Smooth muscle cell of the brain vasculature (primary cell): ENCODE measurements at regions not wholly inside any gene's neighbourhood (a gene's known extent, or its start where the extent isn't known, plus 50 kb on each side); places are given as distances from the start of the nearest gene placed in this dataset.
A peak's percentile ranks its signal among the peaks of the same experiment; 100 is the strongest.
"Not testable (repeated sequence)": the region's sequence is repeated elsewhere in the genome, so short reads cannot be mapped to it uniquely, and the experiment has no call there.

ENCODE experiments used
- DNase-seq: peaks from one replicate; pipeline ENCODE4 v3.0.0-alpha.2; 2012; ENCODE audit warnings: low read depth, low spot score

DNA sequence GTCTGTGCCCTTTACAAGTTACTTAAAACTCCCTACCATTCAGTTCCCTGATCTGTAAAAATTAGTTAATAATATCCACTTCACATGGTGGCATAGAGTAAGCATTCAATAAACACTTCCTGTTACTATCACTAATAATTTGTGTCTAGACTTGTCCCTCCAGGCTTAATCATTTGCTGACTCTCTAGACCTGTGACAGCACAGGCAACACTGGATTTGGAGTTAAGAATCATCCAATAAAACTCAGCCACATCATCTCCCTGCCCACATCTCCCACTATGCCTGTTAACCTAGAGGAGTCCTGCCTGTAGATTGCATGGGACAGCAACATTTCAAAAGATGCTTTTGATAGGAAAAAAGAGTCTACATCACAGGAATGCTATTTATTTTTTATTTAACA, 564.6 kb downstream of the MFSD1 start:
- no peak for DNase-seq

DNA sequence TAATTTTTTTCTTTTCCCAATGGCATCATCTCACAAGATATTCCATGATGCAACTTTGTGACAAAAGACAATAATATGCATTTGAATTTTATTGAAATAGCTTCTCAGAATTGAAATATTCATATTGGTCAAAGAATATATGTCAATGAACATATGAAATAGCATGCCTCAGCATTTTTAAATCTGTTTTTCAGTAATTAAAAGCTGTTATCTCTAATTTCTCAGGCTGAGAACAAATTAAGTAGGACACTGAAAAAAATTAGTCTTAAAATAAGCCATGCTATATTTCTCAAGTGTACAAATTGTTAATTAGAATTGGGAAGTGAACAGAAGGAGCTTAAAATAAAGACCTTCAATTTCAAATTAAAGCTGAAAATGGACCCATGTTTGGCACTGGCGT, 570.1 kb downstream of the MFSD1 start:
- no peak for DNase-seq

DNA sequence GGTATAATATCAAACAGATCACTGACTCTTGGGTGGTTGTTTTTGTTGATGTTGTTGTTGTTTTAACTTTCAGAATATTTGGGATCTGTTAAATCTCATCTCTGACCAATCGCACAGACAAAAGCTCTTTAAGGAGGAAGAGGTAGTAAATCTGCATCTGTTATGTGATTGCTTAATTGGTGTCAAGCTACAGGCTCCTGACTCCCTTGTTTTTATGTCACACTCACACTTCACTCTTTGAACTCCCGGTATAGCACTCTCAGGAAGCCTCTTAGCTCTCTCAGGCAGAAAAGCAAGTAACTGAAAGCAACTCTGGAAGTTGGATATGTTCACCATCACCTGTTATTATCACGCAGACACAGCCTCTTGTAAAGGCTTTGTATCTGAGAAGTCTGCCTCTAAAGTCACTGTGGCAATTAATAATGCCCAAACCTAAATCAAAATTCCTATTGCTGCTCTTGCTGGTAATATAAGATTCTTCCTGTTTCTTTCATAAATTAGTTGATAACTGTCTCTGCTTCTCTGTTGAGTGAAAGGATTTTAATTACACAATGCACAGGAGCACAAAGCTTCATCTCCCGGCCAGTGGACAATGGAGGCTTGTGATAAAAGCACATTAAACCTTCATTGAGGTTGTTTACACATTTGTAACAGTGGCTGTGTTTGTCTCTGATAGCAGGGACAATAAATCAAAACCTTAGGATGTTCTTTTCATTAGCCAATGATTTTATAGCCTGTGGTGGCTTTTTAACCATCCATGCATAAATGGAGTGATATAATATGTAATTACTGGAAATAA, 576.7 kb downstream of the MFSD1 start:
- no peak for DNase-seq

DNA sequence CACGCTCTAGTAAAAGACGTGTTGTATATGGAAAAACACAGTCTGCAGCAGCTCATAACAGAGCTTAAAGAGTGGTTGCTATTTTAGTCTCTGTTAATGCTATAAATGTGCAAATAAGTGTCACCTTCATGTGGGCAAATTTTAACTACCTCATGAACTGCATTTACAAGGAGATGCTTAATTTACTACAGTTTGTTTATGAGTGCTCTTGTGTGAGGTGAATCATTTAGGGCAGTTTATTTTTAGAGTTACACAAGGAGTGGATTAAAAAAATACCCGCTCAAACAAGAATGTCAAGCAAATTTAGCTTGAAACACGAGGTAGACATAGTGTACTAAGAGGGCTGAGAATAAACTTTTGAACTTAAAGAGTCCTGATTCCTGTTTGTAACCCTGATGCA, 579.0 kb downstream of the MFSD1 start:
- no peak for DNase-seq

DNA sequence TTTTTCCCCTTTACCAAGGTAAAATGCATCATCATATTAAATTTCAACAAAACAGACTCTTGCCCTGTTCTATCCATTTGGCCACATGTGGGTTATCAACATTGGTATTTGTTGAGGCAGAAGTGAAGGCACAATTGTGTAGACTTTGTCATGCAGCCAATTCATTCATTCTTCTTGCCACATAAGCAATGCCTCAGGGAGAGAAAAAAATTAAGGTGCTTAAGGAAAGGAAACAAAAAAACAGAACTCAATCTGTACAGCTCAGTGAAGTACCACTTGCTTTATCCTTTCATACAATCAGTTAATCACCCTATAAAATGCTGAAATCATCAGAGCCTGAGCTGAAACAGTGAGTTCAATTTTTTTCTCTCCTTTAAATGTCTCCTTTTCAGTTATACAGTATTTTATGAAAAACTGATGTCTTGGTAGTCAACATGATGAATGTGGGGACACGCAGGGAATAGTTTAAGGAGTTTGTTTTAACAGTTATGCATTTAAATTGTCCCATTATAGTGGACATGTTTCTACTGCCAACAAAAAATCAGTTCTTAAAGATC, 588.9 kb downstream of the MFSD1 start:
- no peak for DNase-seq

DNA sequence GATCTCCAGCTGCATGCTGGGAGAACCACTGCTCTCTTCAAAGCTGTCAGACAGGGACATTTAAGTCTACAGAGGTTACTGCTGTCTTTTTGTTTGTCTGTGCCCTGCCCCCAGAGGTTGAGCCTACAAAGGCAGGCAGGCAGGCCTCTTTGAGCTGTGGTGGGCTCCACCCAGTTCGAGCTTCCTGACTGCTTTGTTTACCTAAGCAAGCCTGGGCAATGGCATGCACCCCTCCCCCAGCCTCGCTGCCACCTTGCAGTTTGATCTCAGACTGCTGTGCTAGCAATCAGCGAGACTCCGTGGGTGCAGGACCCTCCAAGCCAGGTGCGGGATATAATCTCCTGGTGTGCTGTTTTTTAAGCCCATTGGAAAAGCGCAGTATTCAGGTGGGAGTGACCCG, 591.0 kb upstream of the IL12A start:
- DNase-seq = not testable (repeated sequence)

DNA sequence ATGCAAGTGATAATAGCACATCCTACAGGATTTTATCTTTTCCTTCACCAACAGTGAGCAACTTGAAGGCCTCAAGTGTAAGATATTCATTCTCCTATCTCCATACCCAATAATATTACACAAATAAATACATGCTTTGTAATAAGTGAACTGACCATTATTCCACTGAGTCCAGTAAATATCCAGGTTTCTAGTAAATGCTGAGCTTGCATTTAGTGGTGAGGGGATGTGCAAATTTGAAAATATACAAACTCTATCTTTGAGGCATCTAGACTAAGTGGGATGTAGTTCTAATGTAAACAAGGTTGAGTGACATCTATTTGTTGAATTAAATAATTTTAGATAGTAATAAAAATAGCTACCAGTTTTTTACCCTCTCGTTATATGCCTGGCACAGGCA, 587.6 kb upstream of the IL12A start:
- no peak for DNase-seq

DNA sequence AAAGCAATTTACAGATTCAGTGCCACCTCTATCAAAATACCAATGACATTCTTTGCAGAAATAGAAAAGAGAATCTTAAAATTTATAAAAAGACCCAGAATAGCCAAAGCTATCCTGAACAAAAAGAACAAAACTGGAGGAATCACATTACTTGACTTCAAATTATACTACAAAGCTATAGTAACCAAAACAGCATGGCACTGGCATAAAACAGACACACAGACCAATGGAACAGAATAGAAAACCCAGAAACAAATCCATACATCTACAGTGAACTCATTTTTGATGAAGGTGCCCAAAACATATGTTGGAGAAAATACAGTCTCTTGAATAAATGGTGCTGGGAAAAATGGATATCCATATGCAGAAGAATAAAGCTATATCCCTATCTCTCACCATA, 578.9 kb upstream of the IL12A start:
- not testable (repeated sequence) for DNase-seq

DNA sequence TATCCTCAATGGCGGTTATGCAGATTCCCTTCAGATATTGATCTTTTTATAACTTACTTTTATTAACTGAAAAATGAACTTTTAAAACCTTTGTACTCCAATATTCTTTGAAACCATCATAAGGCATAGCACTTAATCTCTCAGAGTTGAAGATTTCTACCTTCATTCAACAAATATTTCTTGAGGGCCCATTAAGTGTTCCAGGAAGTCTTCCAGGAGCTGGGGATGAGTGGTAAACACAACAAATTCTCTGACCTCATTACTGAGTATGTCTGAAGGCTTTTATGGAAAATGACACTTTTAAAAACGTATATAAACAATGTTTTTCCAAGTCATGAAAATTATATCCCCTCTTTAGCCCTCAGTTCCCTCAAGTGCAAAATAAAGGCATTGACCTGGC, 575.3 kb upstream of the IL12A start:
- DNase-seq = no peak

DNA sequence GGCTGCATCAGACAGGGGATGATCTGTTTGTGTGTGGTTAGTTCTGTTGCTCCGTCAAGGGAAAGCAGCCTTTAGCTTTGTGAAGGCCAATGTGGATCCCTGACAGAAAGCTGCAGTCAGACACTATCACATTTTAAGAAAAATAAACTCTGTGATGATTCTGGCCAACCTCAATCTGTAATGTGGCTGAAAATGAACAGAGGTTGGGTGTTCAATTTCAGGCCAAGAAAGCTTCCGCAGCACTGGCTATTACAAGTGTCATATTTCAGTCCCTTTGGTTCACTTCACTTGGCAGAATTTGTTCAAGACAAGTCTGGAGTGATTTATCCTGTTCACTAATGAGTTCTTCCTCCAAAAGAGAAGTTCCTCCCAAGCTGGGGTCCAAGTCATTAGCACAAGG, 571.8 kb upstream of the IL12A start:
- peak; percentile 4 for DNase-seq

DNA sequence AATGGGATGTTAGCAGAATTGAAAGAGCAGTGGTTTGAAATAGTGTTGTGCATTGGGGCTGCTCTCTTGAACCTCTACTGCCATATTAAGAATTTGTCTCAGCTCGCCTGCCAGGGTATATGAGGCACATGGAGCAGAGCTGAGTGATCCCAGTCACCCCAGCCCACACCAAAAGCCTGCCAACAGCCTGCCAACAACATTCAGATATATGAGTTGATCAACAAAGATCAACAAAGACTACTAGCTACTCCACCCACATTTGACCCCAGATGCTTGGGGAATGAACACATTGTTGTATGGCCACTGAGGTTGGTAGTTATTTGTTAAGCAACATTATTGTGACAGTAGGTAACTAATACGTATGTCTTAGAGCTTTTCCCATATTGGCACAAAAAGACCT, 570.9 kb upstream of the IL12A start:
- DNase-seq = no peak

DNA sequence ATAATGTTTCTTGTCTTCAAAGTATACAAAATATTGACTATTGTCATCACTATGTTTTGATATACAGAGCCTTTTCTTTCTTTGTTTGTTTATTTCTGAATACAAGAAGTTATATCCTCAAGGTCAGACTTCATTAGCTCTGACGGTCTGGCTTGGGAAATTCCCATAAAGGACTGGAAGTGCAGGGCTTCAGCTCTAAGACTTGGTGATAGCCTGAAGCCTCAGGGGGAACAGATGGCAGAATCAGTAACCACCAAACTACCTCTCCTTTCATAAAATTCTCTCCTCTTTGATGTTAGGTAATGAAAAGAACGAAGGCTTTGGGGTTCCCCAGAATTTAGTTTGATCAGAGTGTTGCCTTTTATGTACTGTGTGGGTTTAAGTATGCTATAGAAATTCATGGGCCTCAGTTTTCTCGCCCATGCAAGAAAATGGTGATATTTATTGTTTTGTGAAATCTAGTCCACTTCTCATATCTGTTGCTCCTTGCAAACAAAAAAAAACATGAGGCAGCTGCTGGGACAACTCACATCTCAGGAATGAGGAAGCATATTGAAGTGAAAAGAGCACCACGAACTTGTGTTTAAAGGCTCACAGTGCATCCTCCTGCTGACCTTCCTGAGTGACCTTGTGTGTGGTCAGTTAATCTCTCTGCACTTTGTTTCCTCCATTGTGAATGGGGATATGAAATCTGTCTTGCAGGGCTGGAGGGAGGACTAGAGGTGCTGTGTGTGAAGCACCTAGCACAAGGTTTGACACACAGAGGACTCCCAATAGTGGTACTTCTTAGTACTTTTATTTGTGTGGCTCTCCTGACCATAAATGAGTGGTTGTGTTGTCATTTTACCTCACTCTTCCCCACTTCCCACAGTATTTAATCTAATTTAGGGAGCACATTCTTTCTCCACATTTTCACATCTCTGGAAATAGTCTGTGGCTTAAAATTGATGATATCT, 569.8 kb upstream of the IL12A start:
- DNase-seq = peak; percentile 1

DNA sequence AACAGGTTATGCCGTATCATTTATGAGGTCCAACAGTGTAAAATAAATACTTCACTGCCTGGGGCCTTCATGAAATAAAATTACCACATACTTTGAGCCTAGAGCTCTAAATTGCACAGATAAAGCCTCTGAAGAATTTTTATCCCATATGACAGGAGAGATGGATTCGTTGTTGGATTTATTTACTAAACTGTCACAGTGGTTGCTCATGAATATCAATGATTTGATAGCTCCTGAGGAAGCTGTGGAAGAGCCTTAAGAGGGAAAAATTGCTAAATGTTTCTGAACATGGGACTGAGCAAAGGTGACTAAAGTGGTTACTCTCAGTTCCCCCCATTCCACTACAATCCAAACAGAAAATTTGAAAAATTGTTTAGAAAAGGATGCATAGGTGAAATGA, 558.9 kb upstream of the IL12A start:
- DNase-seq = no peak

DNA sequence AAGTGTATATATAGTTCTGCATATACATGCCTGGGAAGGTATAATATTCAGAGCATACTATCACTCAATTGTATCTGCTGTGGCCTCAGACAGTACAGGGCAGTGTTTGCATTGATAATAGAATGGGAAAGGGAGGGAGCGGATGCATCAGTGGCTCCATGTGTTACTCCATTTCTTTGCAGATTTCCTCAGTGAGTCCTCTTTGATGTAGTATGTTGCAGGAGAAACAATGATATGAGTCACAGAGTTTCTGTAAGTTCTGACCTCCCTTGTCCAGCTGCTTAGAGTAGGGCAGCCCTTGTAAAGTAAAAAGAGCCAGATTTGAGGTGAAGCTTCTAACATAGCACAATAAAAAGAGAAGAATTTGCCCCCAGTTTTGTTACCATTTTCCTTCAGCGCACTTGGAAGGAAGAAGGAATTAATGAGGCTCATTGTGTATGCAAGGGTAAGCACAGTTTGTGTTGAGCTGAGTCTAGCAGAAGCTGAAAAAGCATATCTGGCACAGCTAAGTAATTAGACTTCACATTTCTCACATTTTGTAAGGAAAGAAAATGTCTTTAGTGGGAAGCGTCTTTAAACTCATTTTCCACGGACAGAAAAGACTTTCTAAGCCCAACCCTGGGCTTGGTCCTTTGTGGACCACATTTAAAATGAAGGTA, 555.8 kb upstream of the IL12A start:
- DNase-seq = no peak

DNA sequence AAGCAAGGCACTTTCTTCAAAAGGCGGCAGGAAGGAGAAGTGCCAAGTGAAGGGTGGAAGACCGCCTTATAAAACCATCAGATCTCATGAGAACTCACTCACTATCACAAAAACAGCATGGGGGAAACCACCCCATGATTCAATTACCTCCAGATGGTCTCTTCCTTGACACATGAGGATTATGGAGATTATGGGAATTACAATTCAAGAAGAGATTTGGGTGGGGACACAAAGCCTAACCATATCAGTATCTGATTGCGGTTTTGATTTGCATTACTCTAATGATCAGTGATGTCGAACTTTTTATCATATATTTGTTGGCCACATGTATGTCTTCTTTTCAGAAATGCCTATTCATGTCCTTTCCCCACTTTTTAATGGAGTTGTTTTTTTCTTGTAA, 549.3 kb upstream of the IL12A start:
- no peak for DNase-seq

DNA sequence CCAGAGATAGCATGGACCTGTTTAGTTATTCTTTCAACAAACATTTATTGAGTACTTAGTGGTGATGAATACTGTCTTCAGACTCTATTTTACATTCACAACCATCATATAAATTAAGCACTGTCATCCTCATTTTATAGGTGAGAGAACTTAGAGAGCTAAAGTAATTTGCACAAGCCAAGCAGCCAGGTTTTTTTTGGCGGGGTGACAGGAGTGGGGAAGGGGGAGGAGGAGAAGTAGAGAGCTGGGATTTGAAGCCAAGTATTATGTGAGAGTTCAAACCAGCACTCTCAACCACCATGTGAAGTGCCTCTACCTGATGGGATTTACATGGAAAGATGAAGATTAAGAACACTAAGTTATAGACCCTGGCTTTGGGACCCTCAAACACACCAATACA, 547.4 kb upstream of the IL12A start:
- DNase-seq = no peak

DNA sequence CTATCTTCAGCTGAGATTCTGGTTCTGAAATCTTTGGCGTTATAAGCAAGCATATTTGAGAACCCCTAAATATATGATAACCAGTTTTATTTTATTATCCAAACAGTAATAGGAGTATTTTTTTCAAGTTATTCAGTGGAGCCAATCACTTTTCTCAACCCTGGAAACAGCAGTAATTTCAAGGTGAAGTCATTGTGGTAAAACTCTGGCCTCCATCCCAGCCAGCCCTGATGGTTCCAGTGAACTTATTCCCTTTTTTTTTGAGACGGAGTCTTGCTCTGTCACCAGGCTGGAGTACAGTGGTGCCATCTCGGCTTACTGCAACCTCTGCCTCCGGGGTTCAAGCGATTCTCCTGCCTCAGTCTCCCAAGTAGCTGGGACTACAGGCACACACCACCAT, 545.4 kb upstream of the IL12A start:
- no peak for DNase-seq

DNA sequence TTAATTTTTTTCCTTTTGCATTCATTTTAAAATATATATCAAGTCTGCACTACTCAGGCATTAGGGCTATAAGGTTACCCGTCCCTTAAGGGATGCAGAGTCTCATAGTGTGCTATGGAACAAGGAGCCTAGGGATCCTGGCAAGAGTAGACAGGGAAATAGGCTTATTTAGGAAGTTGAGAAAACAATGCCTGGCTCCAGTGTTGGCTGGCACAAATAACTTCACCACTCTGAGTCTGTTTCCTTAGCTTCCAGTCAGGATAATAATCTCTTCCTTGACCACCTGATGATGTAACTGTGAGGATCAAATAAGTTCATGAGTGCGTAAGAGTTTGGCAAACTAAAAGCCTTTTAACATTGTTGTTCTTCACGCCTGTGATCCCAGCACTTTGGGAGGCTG, 540.8 kb upstream of the IL12A start:
- no peak for DNase-seq

DNA sequence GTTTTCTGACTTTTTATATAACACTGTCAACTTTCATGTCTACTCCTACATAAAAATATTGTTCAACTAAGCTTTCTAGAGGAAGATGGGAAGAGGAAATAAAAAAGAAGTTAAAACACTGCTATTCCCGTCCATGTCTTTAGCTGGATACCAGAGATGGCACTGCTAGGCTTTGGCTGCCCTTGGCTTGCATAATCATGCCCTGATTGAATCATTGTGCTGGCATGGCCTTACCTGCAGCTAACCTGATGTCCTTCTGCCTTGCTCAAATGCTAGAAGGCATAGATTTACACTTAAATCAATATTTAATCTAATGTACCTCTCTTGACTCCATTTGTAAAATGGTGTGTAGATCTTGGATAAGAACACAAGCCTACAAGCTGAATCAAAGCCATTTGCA, 539.7 kb upstream of the IL12A start:
- DNase-seq = no peak

DNA sequence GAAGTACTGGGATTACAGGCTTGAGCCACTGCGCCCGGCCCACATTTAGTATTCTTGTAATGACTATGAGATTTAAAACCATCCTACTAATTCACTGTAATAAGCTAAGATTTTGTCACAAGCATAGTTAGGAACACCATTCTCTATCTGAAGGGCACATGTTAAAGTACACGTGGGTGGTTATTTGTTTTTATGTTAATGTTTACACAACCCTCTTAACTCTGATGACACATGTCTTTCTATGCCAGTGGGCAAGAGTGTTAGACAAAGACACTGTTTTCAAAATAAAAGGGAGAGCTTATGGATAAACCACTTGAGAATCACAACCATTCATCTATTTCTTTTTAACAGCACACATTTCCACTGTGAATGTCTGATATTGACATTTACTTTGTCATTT, 537.6 kb upstream of the IL12A start:
- no peak for DNase-seq

DNA sequence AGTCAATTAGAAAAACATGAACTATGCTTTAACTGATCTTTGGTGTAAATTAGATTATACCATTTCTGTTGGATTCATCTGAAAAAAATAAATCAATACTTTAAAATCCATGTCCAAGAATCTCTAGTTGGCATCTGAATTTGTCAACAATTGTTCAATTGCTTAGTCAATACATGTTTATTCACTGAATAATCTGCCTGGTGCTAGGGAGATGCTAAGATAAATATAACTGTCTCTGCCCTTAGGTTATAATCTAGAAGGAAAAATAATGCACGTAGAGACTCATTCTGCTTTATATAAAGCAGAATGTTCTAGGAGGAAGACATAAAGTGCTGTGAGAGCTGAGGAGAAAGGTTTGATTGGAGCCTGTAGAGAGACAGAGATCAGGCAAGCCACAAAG, 537.2 kb upstream of the IL12A start:
- no peak for DNase-seq

DNA sequence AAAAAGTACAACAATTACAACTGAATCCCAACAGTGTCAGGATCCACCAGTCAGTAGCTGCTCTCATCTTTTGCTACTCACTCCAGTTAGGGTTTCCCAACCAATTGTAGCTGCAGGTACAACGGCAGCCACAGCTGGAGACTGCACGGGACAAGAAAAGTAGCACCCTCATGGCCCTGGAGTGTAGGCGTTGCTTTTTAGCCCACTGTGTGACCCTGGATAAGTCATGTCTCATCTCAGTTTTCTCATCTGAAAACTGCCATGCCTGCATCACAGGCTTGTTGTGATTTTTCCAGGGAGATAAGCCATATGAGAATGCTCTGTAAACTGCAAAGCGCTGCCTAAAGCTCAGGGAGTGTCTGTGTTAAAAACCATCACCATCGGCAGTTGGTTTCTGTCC, 535.6 kb upstream of the IL12A start:
- no peak for DNase-seq
